GM23338 (cell line): ENCODE measurements at regions not wholly inside any gene's neighbourhood (a gene's known extent, or its start where the extent isn't known, plus 50 kb on each side); places are given as distances from the start of the nearest gene placed in this dataset.

Source experiments
- CREB1 ChIP-seq: fragments of 250-450 bp; sonication (Bioruptor Pico); IDR thresholded peaks from 2 replicates; pipeline ENCODE4 v1.5.0; 2020; ENCODE audit warnings: low read depth, mild to moderate bottlenecking, moderate library complexity
- CTCF ChIP-seq, 2 experiments: fragments of 200-600 bp in 1 of 2; sonication (generic) in 1 of 2; conservative IDR thresholded peaks; 2 replicates each; pipeline versions ENCODE4 v1.5.1 to v1.6.1; 2016 to 2017; ENCODE audit warnings: antibody characterized with exemption in 2 of 2, low read depth in 2 of 2, mild to moderate bottlenecking in 2 of 2, moderate library complexity in 1 of 2
- ETS1 ChIP-seq: IDR thresholded peaks from 2 replicates; pipeline ENCODE4 v1.6.1; 2016; ENCODE audit warnings: antibody characterized with exemption
- EZH2 ChIP-seq: fragments of 200-600 bp; sonication (generic); IDR thresholded peaks from one replicate; pipeline ENCODE4 v1.8.0; 2017; ENCODE audit warnings: antibody characterized with exemption, mild to moderate bottlenecking, low read depth; ENCODE audit not compliant: unreplicated experiment
- POLR2AphosphoS5 ChIP-seq: IDR thresholded peaks from 2 replicates; pipeline ENCODE4 v1.6.1; 2016; ENCODE audit warnings: antibody characterized with exemption, low read depth
- REST ChIP-seq: IDR thresholded peaks from one replicate; pipeline ENCODE4 v1.6.1; 2018; ENCODE audit warnings: antibody characterized with exemption; ENCODE audit not compliant: unreplicated experiment
- STAT1 ChIP-seq: IDR thresholded peaks from one replicate; pipeline ENCODE4 v1.6.1; 2016; ENCODE audit warnings: antibody characterized with exemption; ENCODE audit not compliant: unreplicated experiment
- ZNF114 ChIP-seq: fragments of 250-450 bp; sonication (Bioruptor Pico); IDR thresholded peaks from 2 replicates; pipeline ENCODE4 v1.5.0; 2020; ENCODE audit warnings: mild to moderate bottlenecking, moderate library complexity

- TF ChIP-seq CTCF (conservative IDR thresholded peaks at IDR 0.05; ENCODE audit: low read depth in 2 of 2) (no peak), STAT1 (no peak), ETS1 (no peak), EZH2 (no peak), POLR2AphosphoS5 (no peak), CREB1 (CRISPR knock-in tag) (no peak), REST (no peak), ZNF114 (CRISPR knock-in tag) (no peak)
These were observed 231.7 kb upstream of the SATB1 start for GRCh38 chr3:18656866-18657265.
